OCI-LY1 (cell line): ENCODE measurements at regions not wholly inside any gene's neighbourhood (a gene's known extent, or its start where the extent isn't known, plus 50 kb on each side); places are given as distances from the start of the nearest gene placed in this dataset.

Source experiments
- H2AFZ ChIP-seq: fragments of 200-600 bp; sonication (generic), shearing (Covaris generic); 2 replicates; pipeline ENCODE4 v1.6.0; 2014; ENCODE audit warnings: antibody characterized with exemption, mild to moderate bottlenecking, low read length
- H3F3A ChIP-seq: fragments of 200-600 bp; sonication (generic), shearing (Covaris generic); 2 replicates; pipeline ENCODE4 v1.6.0; 2014; ENCODE audit warnings: mild to moderate bottlenecking, antibody characterized with exemption, low read length, moderate library complexity; ENCODE audit not compliant: insufficient read depth
- H3K27ac ChIP-seq: fragments of 200-600 bp; sonication (generic); 2 replicates; pipeline ENCODE4 v1.5.1; 2014; ENCODE audit warnings: low read length, mixed run types, mild to moderate bottlenecking, low read depth; ENCODE audit not compliant: poor library complexity, severe bottlenecking
- H3K27me3 ChIP-seq: fragments of 200-600 bp; sonication (generic); 2 replicates; pipeline ENCODE4 v1.6.0; 2014; ENCODE audit warnings: antibody characterized with exemption, mild to moderate bottlenecking, low read length, moderate library complexity; ENCODE audit not compliant: insufficient read depth
- H3K36me3 ChIP-seq: fragments of 200-600 bp; sonication (generic); 2 replicates; pipeline ENCODE4 v1.6.1; 2014; ENCODE audit warnings: mild to moderate bottlenecking, antibody characterized with exemption, low read length, moderate library complexity, mixed read lengths; ENCODE audit not compliant: insufficient read depth
- H3K4me1 ChIP-seq: fragments of 200-600 bp; sonication (generic); 2 replicates; pipeline ENCODE4 v1.5.1; 2014; ENCODE audit warnings: mild to moderate bottlenecking, low read length, moderate library complexity; ENCODE audit not compliant: insufficient read depth, severe bottlenecking
- H3K4me2 ChIP-seq: fragments of 200-600 bp; sonication (generic), shearing (Covaris generic); 2 replicates; pipeline ENCODE4 v1.6.1; 2014; ENCODE audit warnings: low read length
- H3K4me3 ChIP-seq: fragments of 200-600 bp; sonication (generic); 2 replicates; pipeline ENCODE4 v1.5.1; 2014; ENCODE audit warnings: low read length, low read depth, mild to moderate bottlenecking, mixed read lengths; ENCODE audit not compliant: poor library complexity, severe bottlenecking
- H3K79me2 ChIP-seq: fragments of 200-600 bp; shearing (Covaris generic); 2 replicates; pipeline ENCODE4 v1.6.1; 2016; ENCODE audit warnings: mixed run types, low read length, mixed read lengths; ENCODE audit not compliant: insufficient read depth
- H3K9ac ChIP-seq: fragments of 200-600 bp; sonication (generic), shearing (Covaris generic); 2 replicates; pipeline ENCODE4 v1.6.1; 2014; ENCODE audit warnings: mild to moderate bottlenecking, low read length, mixed read lengths
- H3K9me2 ChIP-seq: fragments of 200-600 bp; sonication (generic), shearing (Covaris generic); 2 replicates; pipeline ENCODE4 v1.6.1; 2014; ENCODE audit warnings: low read depth, mild to moderate bottlenecking, low read length, mixed read lengths
- H3K9me3 ChIP-seq: fragments of 200-600 bp; shearing (Covaris generic); 2 replicates; pipeline ENCODE4 v1.6.1; 2014; ENCODE audit warnings: low read length, mixed read lengths
- H4K20me1 ChIP-seq: fragments of 200-600 bp; sonication (generic), shearing (Covaris generic); 2 replicates; pipeline ENCODE4 v1.6.0; 2016; ENCODE audit warnings: mild to moderate bottlenecking, low read length; ENCODE audit not compliant: insufficient read depth
- CTCF ChIP-seq: fragments of 200-600 bp; sonication (generic), shearing (Covaris generic); IDR thresholded peaks from 2 replicates; pipeline ENCODE4 v1.5.1; 2017; ENCODE audit warnings: mild to moderate bottlenecking, antibody characterized with exemption, low read length, moderate library complexity, mixed read lengths
- EZH2 ChIP-seq: fragments of 200-600 bp; sonication (generic), shearing (Covaris generic); IDR thresholded peaks from 2 replicates; pipeline ENCODE4 v1.8.0; 2017; ENCODE audit warnings: borderline replicate concordance, mixed run types, mild to moderate bottlenecking, antibody characterized with exemption, low read length, moderate library complexity, mixed read lengths

GRCh38 chr4:133969202-133969848 lies 232.3 kb downstream of the PABPC4L start:
- Histone ChIP-seq H3K27me3 (no peaks in the 10 kb centered on the region), H3K4me3 (no peak overlapping the region), H3K9me2 (no peaks in the 10 kb centered on the region), H2AFZ (peak overlapping the region; percentile 30; the same call in 1 of the 2 replicates), H3K27ac (no peak overlapping the region), H3K9me3 (no peaks in the 10 kb centered on the region), H3K9ac (no peak overlapping the region), H3K36me3 (no peaks in the 10 kb centered on the region), H3K79me2 (no peaks in the 10 kb centered on the region), H4K20me1 (no peaks in the 10 kb centered on the region), H3F3A (no peaks in the 10 kb centered on the region), H3K4me1 (peaks cover 12% of the 10 kb centered on the region), H3K4me2 (no peak overlapping the region)
- TF ChIP-seq CTCF, result no peak
- TF ChIP-seq EZH2, result no peak

GRCh38 chr4:133968174-133968573 lies 233.4 kb downstream of the PABPC4L start:
- no peaks in the 10 kb centered on the region for H3F3A ChIP-seq
- no peaks in the 10 kb centered on the region for H3K9me2 ChIP-seq
- no peaks in the 10 kb centered on the region for H3K9me3 ChIP-seq
- no peaks in the 10 kb centered on the region for H3K79me2 ChIP-seq
- H3K27me3 ChIP-seq, result no peaks in the 10 kb centered on the region
- H4K20me1 ChIP-seq, result no peaks in the 10 kb centered on the region
- no peak overlapping the region for H3K27ac ChIP-seq
- peak overlapping the region; percentile 30; the same call in 1 of the 2 replicates for H2AFZ ChIP-seq
- H3K4me3 ChIP-seq, result no peak overlapping the region
- no peak overlapping the region for H3K9ac ChIP-seq
- peaks cover 12% of the 10 kb centered on the region for H3K4me1 ChIP-seq
- H3K36me3 ChIP-seq, result no peaks in the 10 kb centered on the region
- no peak overlapping the region for H3K4me2 ChIP-seq
- no peak for TF ChIP-seq CTCF
- TF ChIP-seq EZH2, result no peak

- H3K4me3 ChIP-seq, result no peak overlapping the region
- TF ChIP-seq EZH2 (no peak), CTCF (no peak)
- H3K9me2 ChIP-seq, result no peaks in the 10 kb centered on the region
- no peak overlapping the region for H2AFZ ChIP-seq
- H3K9ac ChIP-seq, result no peak overlapping the region
- no peaks in the 10 kb centered on the region for H3K4me1 ChIP-seq
- no peak overlapping the region for H3K4me2 ChIP-seq
- no peak overlapping the region for H3K27ac ChIP-seq
- H3F3A ChIP-seq, result no peaks in the 10 kb centered on the region
- no peaks in the 10 kb centered on the region for H3K36me3 ChIP-seq
- H3K79me2 ChIP-seq, result no peaks in the 10 kb centered on the region
- H4K20me1 ChIP-seq, result no peaks in the 10 kb centered on the region
- H3K9me3 ChIP-seq, result no peaks in the 10 kb centered on the region
- H3K27me3 ChIP-seq, result no peaks in the 10 kb centered on the region
These were observed 240.6 kb downstream of the PABPC4L start for GRCh38 chr4:133960975-133961374.
